H1 (cell line): ENCODE measurements at regions not wholly inside any gene's neighbourhood (a gene's known extent, or its start where the extent isn't known, plus 50 kb on each side); places are given as distances from the start of the nearest gene placed in this dataset.
A peak's percentile ranks its signal among the peaks of the same experiment; 100 is the strongest.

Experiments used
- CTCF ChIA-PET: fragments of 300-600 bp; sonication (Branson Sonifier 250); formaldehyde crosslinking; loops from one replicate; lab custom pipeline; 2021; ENCODE audit not compliant: partially characterized antibody; lab: Charles Lee
- POLR2A ChIA-PET: fragments of 300-600 bp; sonication (Branson Sonifier 250); formaldehyde crosslinking; loops from one replicate; lab custom pipeline; 2021; ENCODE audit warnings: inconsistent platforms; ENCODE audit not compliant: partially characterized antibody; lab: Charles Lee
- DNase-seq, 2 experiments: peaks; one replicate each; pipeline versions ENCODE4 v3.0.0 to v3.0.0-alpha.2; 2010 to 2022; ENCODE audit warnings: low spot score in 2 of 2, low read depth in 1 of 2, mixed read lengths in 1 of 2
- FAIRE-seq: peaks from 2 replicates; lab custom pipeline; 2011; peaks lifted over from hg19 to GRCh38; lab: Jason Lieb, UNC
- H2AFZ ChIP-seq: 2 replicates; pipeline ENCODE4 v1.8.1; 2012; ENCODE audit warnings: low read length, inconsistent platforms
- H2AK5ac ChIP-seq: 2 replicates; pipeline ENCODE4 v1.6.1; 2013; ENCODE audit warnings: low read depth, low read length
- H2BK120ac ChIP-seq: replicated peaks from 2 replicates; pipeline ENCODE3; 2013; ENCODE audit warnings: low read depth, low read length, inconsistent platforms
- H2BK12ac ChIP-seq: 2 replicates; pipeline ENCODE4 v1.6.1; 2013; ENCODE audit warnings: low read depth, low read length
- H2BK15ac ChIP-seq: 2 replicates; pipeline ENCODE4 v1.6.1; 2013; ENCODE audit warnings: low read length
- H2BK20ac ChIP-seq: 2 replicates; pipeline ENCODE4 v1.6.1; 2013; ENCODE audit warnings: low read length
- H2BK5ac ChIP-seq: 2 replicates; pipeline ENCODE4 v1.6.1; 2013; ENCODE audit warnings: low read depth, low read length
- H3K14ac ChIP-seq: 2 replicates; pipeline ENCODE4 v1.6.1; 2013; ENCODE audit warnings: inconsistent platforms; ENCODE audit not compliant: insufficient read length
- H3K18ac ChIP-seq: 2 replicates; pipeline ENCODE4 v1.6.1; 2013; ENCODE audit warnings: low read length; ENCODE audit errors: extremely low read depth
- H3K23ac ChIP-seq: 2 replicates; pipeline ENCODE4 v1.6.1; 2013; ENCODE audit warnings: inconsistent platforms; ENCODE audit not compliant: insufficient read length
- H3K23me2 ChIP-seq: 2 replicates; pipeline ENCODE4 v1.6.1; 2013; ENCODE audit warnings: low read depth, low read length
- H3K27ac ChIP-seq: 2 replicates; pipeline ENCODE4 v1.6.1; 2011; ENCODE audit warnings: low read depth, low read length, inconsistent platforms
- H3K27me3 ChIP-seq, 4 experiments: replicated peaks in 1 of 4; 1 replicate in 1 of 4; 2 replicates in 3 of 4; pipeline versions ENCODE4 v1.6.1 to v1.8.1; 2011 to 2013; ENCODE audit warnings: low read length in 3 of 4, mild to moderate bottlenecking in 3 of 4, inconsistent platforms in 2 of 4, mixed read lengths in 2 of 4, moderate library complexity in 1 of 4; ENCODE audit not compliant: control insufficient read depth in 3 of 4, insufficient read depth in 3 of 4; ENCODE audit errors: extremely low read depth in 1 of 4
- H3K36me3 ChIP-seq, 4 experiments: 2 replicates each; pipeline versions ENCODE4 v1.6.1 to v1.8.1; 2011 to 2013; ENCODE audit warnings: mild to moderate bottlenecking in 4 of 4, low read length in 3 of 4, moderate library complexity in 2 of 4, control low read depth in 1 of 4, inconsistent platforms in 1 of 4; ENCODE audit not compliant: insufficient read depth in 4 of 4, control insufficient read depth in 2 of 4
- H3K4ac ChIP-seq: replicated peaks from 2 replicates; pipeline ENCODE3; 2013; ENCODE audit warnings: low read length, low read depth, mixed read lengths, inconsistent platforms; ENCODE audit not compliant: insufficient read length
- H3K4me1 ChIP-seq, 4 experiments: replicated peaks in 1 of 4; 1 replicate in 1 of 4; 2 replicates in 3 of 4; pipeline versions ENCODE4 v1.6.1 to v1.8.1; 2011 to 2013; ENCODE audit warnings: low read length in 3 of 4, inconsistent platforms in 2 of 4, mixed read lengths in 1 of 4; ENCODE audit not compliant: insufficient read depth in 4 of 4, control insufficient read depth in 3 of 4
- H3K4me2 ChIP-seq, 2 experiments: 2 replicates each; pipeline versions ENCODE4 v1.6.1 to v1.8.1; 2011 to 2013; ENCODE audit warnings: low read depth in 2 of 2, low read length in 2 of 2, control low read depth in 1 of 2, inconsistent platforms in 1 of 2, mild to moderate bottlenecking in 1 of 2; ENCODE audit not compliant: insufficient read depth in 1 of 2
- H3K4me3 ChIP-seq, 4 experiments: fragments of 200-600, 300-600 bp in 1 of 4; sonication (generic), shearing (Covaris generic), sonication (Bioruptor Twin) in 1 of 4; 2 replicates each; pipeline versions ENCODE4 v1.5.1 to v1.8.1; 2011 to 2016; ENCODE audit warnings: low read length in 4 of 4, low read depth in 3 of 4, control low read depth in 2 of 4, inconsistent platforms in 2 of 4, mild to moderate bottlenecking in 2 of 4, mixed read lengths in 1 of 4, moderate library complexity in 1 of 4; ENCODE audit not compliant: insufficient read depth in 2 of 4; ENCODE audit errors: extremely low read depth in 1 of 4
- H3K56ac ChIP-seq: replicated peaks from 2 replicates; pipeline ENCODE3; 2013; ENCODE audit warnings: low read depth, mild to moderate bottlenecking, mixed read lengths, low read length, inconsistent platforms; ENCODE audit not compliant: insufficient read length
- H3K79me1 ChIP-seq: 2 replicates; pipeline ENCODE4 v1.6.1; 2013; ENCODE audit warnings: low read depth, low read length, control low read depth
- H3K79me2 ChIP-seq, 2 experiments: 2 replicates each; pipeline versions ENCODE4 v1.6.1 to v1.8.1; 2012 to 2013; ENCODE audit warnings: low read length in 2 of 2, mild to moderate bottlenecking in 2 of 2, inconsistent platforms in 1 of 2; ENCODE audit not compliant: insufficient read depth in 2 of 2, control insufficient read depth in 1 of 2
- H3K9ac ChIP-seq, 4 experiments: replicated peaks in 1 of 4; 1 replicate in 1 of 4; 2 replicates in 3 of 4; pipeline versions ENCODE4 v1.6.1 to v1.8.1; 2011 to 2013; ENCODE audit warnings: low read depth in 3 of 4, low read length in 3 of 4, control low read depth in 2 of 4, mild to moderate bottlenecking in 2 of 4, moderate library complexity in 2 of 4, inconsistent platforms in 1 of 4; ENCODE audit errors: extremely low read depth in 1 of 4
- H3K9me3 ChIP-seq, 2 experiments: 2 replicates each; pipeline versions ENCODE4 v1.6.1 to v1.8.1; 2012 to 2013; ENCODE audit warnings: mild to moderate bottlenecking in 2 of 2, moderate library complexity in 2 of 2, control low read depth in 1 of 2, inconsistent platforms in 1 of 2, low read depth in 1 of 2, low read length in 1 of 2, mixed read lengths in 1 of 2; ENCODE audit not compliant: insufficient read depth in 2 of 2
- H4K20me1 ChIP-seq, 2 experiments: replicated peaks in 1 of 2; 2 replicates each; pipeline versions ENCODE3 to v1.8.1; 2011 to 2013; ENCODE audit warnings: inconsistent platforms in 2 of 2, low read length in 2 of 2, mild to moderate bottlenecking in 1 of 2; ENCODE audit not compliant: insufficient read depth in 2 of 2, control insufficient read depth in 1 of 2
- H4K5ac ChIP-seq: 2 replicates; pipeline ENCODE4 v1.6.1; 2013; ENCODE audit warnings: low read length, low read depth, mixed read lengths, inconsistent platforms; ENCODE audit not compliant: insufficient read length
- H4K8ac ChIP-seq: 2 replicates; pipeline ENCODE4 v1.8.0; 2013; ENCODE audit warnings: mild to moderate bottlenecking, moderate library complexity, low read length, inconsistent platforms; ENCODE audit not compliant: insufficient read depth; ENCODE audit errors: extremely low read depth
- H4K91ac ChIP-seq: replicated peaks from 2 replicates; pipeline ENCODE3; 2013; ENCODE audit warnings: low read length, mixed read lengths, inconsistent platforms; ENCODE audit not compliant: insufficient read length
- CTCF ChIP-seq, 3 experiments: IDR thresholded peaks; 1 replicate in 2 of 3; 2 replicates in 1 of 3; pipeline versions ENCODE4 v1.5.1 to v1.6.1; 2011; ENCODE audit warnings: low read length in 3 of 3, mild to moderate bottlenecking in 3 of 3, inconsistent platforms in 2 of 3, low read depth in 1 of 3, moderate library complexity in 1 of 3; ENCODE audit not compliant: insufficient read depth in 1 of 3; ENCODE audit errors: control extremely low read depth in 1 of 3
- RAD21 ChIP-seq, 2 experiments: IDR thresholded peaks in 1 of 2; conservative IDR thresholded peaks in 1 of 2; 2 replicates each; pipeline ENCODE4 v1.6.1; 2011; ENCODE audit warnings: low read depth in 2 of 2, low read length in 2 of 2, improper control_type of control experiment in 1 of 2, inconsistent platforms in 1 of 2, mild to moderate bottlenecking in 1 of 2, moderate library complexity in 1 of 2
- TAF1 ChIP-seq: IDR thresholded peaks from 2 replicates; pipeline ENCODE4 v1.6.1; 2011; ENCODE audit warnings: mild to moderate bottlenecking, low read depth, low read length
- WGBS, 2 experiments: shearing (Covaris generic) in 1 of 2; methylation state at CpG; one replicate each; pipeline versions ENCODE4 v1.1.6 to v1.1.7; 2013 to 2015; ENCODE audit warnings: low lambda C conversion rate in 2 of 2, mixed read lengths in 2 of 2, inconsistent platforms in 1 of 2, low coverage in 1 of 2, missing lambda C conversion rate in 1 of 2; ENCODE audit not compliant: insufficient replicate concordance in 2 of 2, insufficient coverage in 1 of 2, insufficient read length in 1 of 2; ENCODE audit errors: extremely low coverage in 1 of 2, missing lambda C conversion rate in 1 of 2; 5-methylcytosine and 5-hydroxymethylcytosine counted together

DNA sequence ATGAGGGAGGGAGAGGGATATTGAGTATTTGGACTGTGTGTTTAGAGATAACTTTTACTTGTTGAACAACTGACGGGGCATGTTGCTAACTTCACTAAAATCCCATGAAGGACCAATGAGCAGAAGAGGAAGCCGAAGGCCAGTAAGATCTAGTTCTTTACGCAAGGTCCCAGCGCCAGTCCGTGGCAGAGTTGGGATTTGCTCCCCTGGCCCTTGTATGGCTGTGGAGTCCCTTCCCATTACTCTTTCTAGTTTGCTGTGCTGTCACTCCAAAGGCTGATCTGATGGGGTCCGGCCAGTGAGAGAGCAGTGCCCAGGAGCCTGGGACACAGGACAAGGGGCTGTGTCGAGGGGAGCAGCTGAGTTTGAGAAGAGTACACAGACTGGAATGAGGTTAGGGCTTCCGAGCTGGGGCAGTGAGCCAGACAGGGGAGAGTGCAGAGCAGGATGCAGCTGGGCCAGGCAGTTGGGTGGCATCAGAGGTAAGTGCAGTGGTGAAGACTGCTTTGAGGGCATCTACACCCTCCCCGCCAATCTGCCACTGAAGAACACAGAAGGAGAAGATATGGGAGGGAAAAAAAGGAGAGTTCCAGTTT is 692.9 kb upstream of the HS6ST1 start:
- no peak overlapping the region for H4K91ac ChIP-seq
- no peak for FAIRE-seq

More for the DNA sequence above, 692.9 kb upstream of the HS6ST1 start:
- H3K79me2 ChIP-seq, result no peaks in the 10 kb centered on the region
- no peak overlapping the region for H2AK5ac ChIP-seq
- DNase-seq, result peak in 1 of 2 experiments; percentile 40
- H3K18ac ChIP-seq, result no peak overlapping the region
- ChIA-PET CTCF (no interaction called here), POLR2A (no interaction called here)
- no peak overlapping the region for H4K5ac ChIP-seq
- H2BK5ac ChIP-seq, result no peak overlapping the region
- no peak overlapping the region for H2BK20ac ChIP-seq
- H3K27ac ChIP-seq, result no peak overlapping the region
- H3K14ac ChIP-seq, result no peak overlapping the region
- no peak overlapping the region for H3K4me2 ChIP-seq
- TF ChIP-seq RAD21 (IDR thresholded peaks at IDR 0.05 in 1 of 2, conservative IDR thresholded peaks at IDR 0.05 in 1 of 2; ENCODE audit: low read depth in 2 of 2, low read length in 2 of 2) (peak; percentile 25 to 44; a peak in 2 of 4 replicates), CTCF (IDR thresholded peaks at IDR 0.05; ENCODE audit: control extremely low read depth in 1 of 3, insufficient read depth in 1 of 3, low read depth in 1 of 3, low read length in 3 of 3) (peak in 1 of 3 experiments; percentile 7; a peak in 1 of 4 replicates), TAF1 (no peak)
- H2BK12ac ChIP-seq, result no peak overlapping the region
- H2BK15ac ChIP-seq, result no peak overlapping the region
- H3K9me3 ChIP-seq, result no peaks in the 10 kb centered on the region
- H3K9ac ChIP-seq, result no peak overlapping the region
- no peak overlapping the region for H2BK120ac ChIP-seq
- WGBS, 2 experiments, result 89% methylated on average over 9 of the region's 9 CpGs; no CpG with 5 or more reads in 1 of the 2 experiments
- H3K23ac ChIP-seq, result no peak overlapping the region
- no peak overlapping the region for H4K8ac ChIP-seq
- H3K23me2 ChIP-seq, result no peaks in the 10 kb centered on the region; the same call in 1 of the 2 replicates
- H2AFZ ChIP-seq, result no peak overlapping the region
- no peak overlapping the region for H3K4me3 ChIP-seq
- no peaks in the 10 kb centered on the region for H4K20me1 ChIP-seq
- no peaks in the 10 kb centered on the region for H3K27me3 ChIP-seq
- H3K36me3 ChIP-seq, result no peaks in the 10 kb centered on the region
- no peak overlapping the region for H3K4ac ChIP-seq
- no peaks in the 10 kb centered on the region for H3K4me1 ChIP-seq
- no peaks in the 10 kb centered on the region for H3K79me1 ChIP-seq
- H3K56ac ChIP-seq, result no peak overlapping the region
